MCF 10A (cell line): ENCODE measurements at regions not wholly inside any gene's neighbourhood (a gene's known extent, or its start where the extent isn't known, plus 50 kb on each side); places are given as distances from the start of the nearest gene placed in this dataset.

Experiments used
- BruUV-seq: library from RNA; stranded (reverse); fragments of 400-500 nt; replicated peaks from 2 replicates; lab custom pipeline; 2021; lab: Mats Ljungman, UMichigan
- CTCF ChIA-PET: fragments of 300-600 bp; sonication (Branson Sonifier 250); formaldehyde crosslinking; extraction: SDS; loops from one replicate; lab custom pipeline; 2021; ENCODE audit warnings: antibody characterized with exemption, inconsistent platforms; lab: Yijun Ruan, JAX
- POLR2A ChIA-PET: fragments of 300-600, 350-650 bp; sonication (Branson Sonifier 250); formaldehyde crosslinking; extraction: SDS; loops from one replicate; lab custom pipeline; 2020; ENCODE audit warnings: antibody characterized with exemption, inconsistent platforms; lab: Yijun Ruan, JAX
- DNase-seq: peaks from one replicate; pipeline ENCODE4 v3.0.0-alpha.2; 2018; ENCODE audit not compliant: unreplicated experiment
- H3K27ac Mint-ChIP-seq: one replicate; pipeline ENCODE4 v1.8.0; 2022; ENCODE audit warnings: mild to moderate bottlenecking, low read depth, mixed read lengths; ENCODE audit not compliant: unreplicated experiment
- H3K27me3 Mint-ChIP-seq: one replicate; pipeline ENCODE4 v1.8.0; 2022; ENCODE audit warnings: mixed read lengths; ENCODE audit not compliant: insufficient read depth, unreplicated experiment
- H3K36me3 Mint-ChIP-seq: one replicate; pipeline ENCODE4 v1.8.0; 2022; ENCODE audit warnings: mild to moderate bottlenecking, moderate library complexity, mixed read lengths; ENCODE audit not compliant: insufficient read depth, unreplicated experiment
- H3K4me1 Mint-ChIP-seq: one replicate; pipeline ENCODE4 v1.8.0; 2022; ENCODE audit warnings: mixed read lengths; ENCODE audit not compliant: insufficient read depth, unreplicated experiment
- H3K4me3 Mint-ChIP-seq: one replicate; pipeline ENCODE4 v1.8.0; 2022; ENCODE audit warnings: mild to moderate bottlenecking, moderate library complexity, mixed read lengths; ENCODE audit not compliant: unreplicated experiment
- H3K9me3 Mint-ChIP-seq: one replicate; pipeline ENCODE4 v1.8.0; 2022; ENCODE audit warnings: mixed read lengths; ENCODE audit not compliant: unreplicated experiment
- CTCF ChIP-seq: fragments of 200-600 bp; IDR thresholded peaks from one replicate; pipeline ENCODE4 v1.8.0; 2022; ENCODE audit warnings: antibody characterized with exemption, mild to moderate bottlenecking; ENCODE audit not compliant: unreplicated experiment
- intact Hi-C: fragments of 100-400 bp; cut with micrococcal nuclease; formaldehyde crosslinking; loops from 2 replicates; pipeline ENCODE4 v1.14.1; 2022

GRCh38 chr3:43907508-43907858, 216.7 kb downstream of the ABHD5 start:
- peaks cover 5% of the 10 kb centered on the region for H3K36me3 Mint-ChIP-seq
- H3K27me3 Mint-ChIP-seq = no peaks in the 10 kb centered on the region
- BruUV-seq = no TSS peak
- H3K4me3 Mint-ChIP-seq = no peak overlapping the region
- CTCF ChIA-PET = no interaction called here
- no peak for DNase-seq
- no peak overlapping the region for H3K27ac Mint-ChIP-seq
- intact Hi-C loops = no loop called here
- H3K4me1 Mint-ChIP-seq = no peaks in the 10 kb centered on the region
- no peak for TF ChIP-seq CTCF
- no peaks in the 10 kb centered on the region for H3K9me3 Mint-ChIP-seq
- POLR2A ChIA-PET = no interaction called here

GRCh38 chr3:43908456-43908855, 217.7 kb downstream of the ABHD5 start:
- Mint-ChIP-seq H3K4me1 (no peaks in the 10 kb centered on the region), H3K9me3 (no peaks in the 10 kb centered on the region), H3K27me3 (no peaks in the 10 kb centered on the region), H3K4me3 (no peak overlapping the region), H3K36me3 (peaks cover 5% of the 10 kb centered on the region), H3K27ac (no peak overlapping the region)
- CTCF ChIA-PET = interaction anchor here (0.6 kb wide), 1 partner anchor 1290 kb away, joined by 4 read pairs; no protein-coding TSS in a partner anchor
- no TSS peak for BruUV-seq
- POLR2A ChIA-PET = no interaction called here
- intact Hi-C loops = no loop called here
- no peak for DNase-seq
- TF ChIP-seq CTCF = no peak

GRCh38 chr3:43909149-43909548, 218.4 kb downstream of the ABHD5 start:
- Mint-ChIP-seq H3K4me1 (no peaks in the 10 kb centered on the region), H3K36me3 (peaks cover 5% of the 10 kb centered on the region), H3K9me3 (no peaks in the 10 kb centered on the region), H3K27me3 (no peaks in the 10 kb centered on the region), H3K27ac (no peak overlapping the region), H3K4me3 (no peak overlapping the region)
- ChIA-PET CTCF (no interaction called here), POLR2A (no interaction called here)
- DNase-seq = no peak
- intact Hi-C loops = no loop called here
- TF ChIP-seq CTCF = no peak
- no TSS peak for BruUV-seq

GRCh38 chr3:43910750-43911149, 220.0 kb downstream of the ABHD5 start:
- TF ChIP-seq CTCF = no peak
- no peak overlapping the region for H3K27ac Mint-ChIP-seq
- ChIA-PET CTCF (no interaction called here), POLR2A (no interaction called here)
- no TSS peak for BruUV-seq
- no peaks in the 10 kb centered on the region for H3K9me3 Mint-ChIP-seq
- intact Hi-C loops = no loop called here
- no peak for DNase-seq
- H3K4me3 Mint-ChIP-seq = no peak overlapping the region
- no peaks in the 10 kb centered on the region for H3K4me1 Mint-ChIP-seq
- H3K36me3 Mint-ChIP-seq = peaks cover 5% of the 10 kb centered on the region
- no peaks in the 10 kb centered on the region for H3K27me3 Mint-ChIP-seq
